GM13977 (cell line): ENCODE measurements at regions not wholly inside any gene's neighbourhood (a gene's known extent, or its start where the extent isn't known, plus 50 kb on each side); places are given as distances from the start of the nearest gene placed in this dataset.

ENCODE experiments used
- DNase-seq: peaks from one replicate; pipeline ENCODE4 v3.0.0; 2012; ENCODE audit warnings: low spot score
- CTCF ChIP-seq: IDR thresholded peaks from 2 replicates; pipeline ENCODE4 v1.5.1; 2012; ENCODE audit warnings: mild to moderate bottlenecking, control low read depth; ENCODE audit not compliant: insufficient read depth; ENCODE audit errors: extremely low read depth, missing control alignments
- in situ Hi-C: fragments of 300-500 bp; cut with MboI; formaldehyde crosslinking; loops from one replicate; pipeline ENCODE4 v1.12.0; 2022; ENCODE audit warnings: low sequenced_read_pairs, low pct_unique_long_range_greater_than_20kb, mixed read lengths, inconsistent platforms; ENCODE audit not compliant: unreplicated experiment

GRCh38 chr5:126182971-126183695, 240.1 kb upstream of the GRAMD2B start:
- in situ Hi-C loops, result no loop called here
- no peak for DNase-seq
- no peak for TF ChIP-seq CTCF

- no peak for DNase-seq
- TF ChIP-seq CTCF, result no peak
- in situ Hi-C loops, result no loop called here
These were observed 238.7 kb upstream of the GRAMD2B start for GRCh38 chr5:126184474-126184873.

GRCh38 chr5:126186210-126186609, 237.0 kb upstream of the GRAMD2B start:
- in situ Hi-C loops, result no loop called here
- TF ChIP-seq CTCF, result no peak
- DNase-seq, result no peak

- in situ Hi-C loops, result no loop called here
- TF ChIP-seq CTCF, result no peak
These were observed 234.4 kb upstream of the GRAMD2B start for GRCh38 chr5:126188804-126189203.

GRCh38 chr5:126189231-126189630, 234.0 kb upstream of the GRAMD2B start:
- TF ChIP-seq CTCF, result no peak
- DNase-seq, result no peak
- in situ Hi-C loops, result no loop called here

More at GRCh38 chr5:126188804-126189203, 234.4 kb upstream of the GRAMD2B start:
- DNase-seq, result no peak

GRCh38 chr5:126189862-126190261, 233.3 kb upstream of the GRAMD2B start:
- no peak for DNase-seq
- in situ Hi-C loops, result no loop called here
- no peak for TF ChIP-seq CTCF
